ENCODE measurements at regions not wholly inside any gene's neighbourhood (a gene's known extent, or its start where the extent isn't known, plus 50 kb on each side); places are given as distances from the start of the nearest gene placed in this dataset.

- no peaks in the 10 kb centered on the region for H3K4me1 Mint-ChIP-seq
- no peak overlapping the region for H3K27ac Mint-ChIP-seq
- ATAC-seq (replicated peaks), result no peak
- no peaks in the 10 kb centered on the region for H3K9me3 Mint-ChIP-seq
- H3K27me3 Mint-ChIP-seq, result peaks cover 25% of the 10 kb centered on the region
- H3K4me3 Mint-ChIP-seq, result no peak overlapping the region
- no peaks in the 10 kb centered on the region for H3K36me3 Mint-ChIP-seq (ENCODE audit: low read depth)
Observed at GRCh38 chr12:65567820-65568219, 256.5 kb upstream of the HMGA2 start.

GRCh38 chr12:65568517-65568916, 255.8 kb upstream of the HMGA2 start:
- no peak overlapping the region for H3K4me3 Mint-ChIP-seq
- peaks cover 23% of the 10 kb centered on the region for H3K27me3 Mint-ChIP-seq
- peaks cover 3% of the 10 kb centered on the region for H3K9me3 Mint-ChIP-seq

GRCh38 chr12:65570451-65571130, 253.7 kb upstream of the HMGA2 start:
- Mint-ChIP-seq H3K27ac (no peak overlapping the region), H3K36me3 (ENCODE audit: low read depth) (no peaks in the 10 kb centered on the region), H3K4me3 (no peak overlapping the region), H3K27me3 (peaks cover 19% of the 10 kb centered on the region), H3K4me1 (no peaks in the 10 kb centered on the region), H3K9me3 (peaks cover 6% of the 10 kb centered on the region)
- no peak for ATAC-seq (replicated peaks)

More at GRCh38 chr12:65568517-65568916, 255.8 kb upstream of the HMGA2 start:
- Mint-ChIP-seq H3K4me1 (no peaks in the 10 kb centered on the region), H3K27ac (no peak overlapping the region), H3K36me3 (ENCODE audit: low read depth) (no peaks in the 10 kb centered on the region)
- no peak for ATAC-seq (replicated peaks)

GRCh38 chr12:65574867-65575266, 249.4 kb upstream of the HMGA2 start:
- Mint-ChIP-seq H3K27ac (no peak overlapping the region), H3K36me3 (ENCODE audit: low read depth) (no peaks in the 10 kb centered on the region), H3K4me3 (no peak overlapping the region), H3K27me3 (peaks cover 8% of the 10 kb centered on the region), H3K4me1 (no peaks in the 10 kb centered on the region), H3K9me3 (peaks cover 6% of the 10 kb centered on the region)
- no peak for ATAC-seq (replicated peaks)

GRCh38 chr12:65584016-65584415, 240.3 kb upstream of the HMGA2 start:
- Mint-ChIP-seq H3K27me3 (no peaks in the 10 kb centered on the region), H3K9me3 (no peaks in the 10 kb centered on the region)

GRCh38 chr12:65585648-65586602, 238.4 kb upstream of the HMGA2 start:
- H3K4me3 Mint-ChIP-seq, result no peak overlapping the region
- H3K36me3 Mint-ChIP-seq (ENCODE audit: low read depth), result no peaks in the 10 kb centered on the region
- H3K4me1 Mint-ChIP-seq, result no peaks in the 10 kb centered on the region
- H3K9me3 Mint-ChIP-seq, result no peaks in the 10 kb centered on the region
- no peak for ATAC-seq (replicated peaks)
- H3K27me3 Mint-ChIP-seq, result no peaks in the 10 kb centered on the region
- no peak overlapping the region for H3K27ac Mint-ChIP-seq

More at GRCh38 chr12:65584016-65584415, 240.3 kb upstream of the HMGA2 start:
- H3K27ac Mint-ChIP-seq, result no peak overlapping the region
- H3K4me1 Mint-ChIP-seq, result no peaks in the 10 kb centered on the region
- no peak overlapping the region for H3K4me3 Mint-ChIP-seq
- no peaks in the 10 kb centered on the region for H3K36me3 Mint-ChIP-seq (ENCODE audit: low read depth)
- no peak for ATAC-seq (replicated peaks)

GRCh38 chr12:65586796-65587195, 237.5 kb upstream of the HMGA2 start:
- H3K27ac Mint-ChIP-seq, result no peak overlapping the region
- H3K4me3 Mint-ChIP-seq, result no peak overlapping the region
- no peaks in the 10 kb centered on the region for H3K36me3 Mint-ChIP-seq (ENCODE audit: low read depth)
- H3K9me3 Mint-ChIP-seq, result no peaks in the 10 kb centered on the region
- no peaks in the 10 kb centered on the region for H3K27me3 Mint-ChIP-seq
- no peaks in the 10 kb centered on the region for H3K4me1 Mint-ChIP-seq
- no peak for ATAC-seq (replicated peaks)

- Mint-ChIP-seq H3K4me1 (no peaks in the 10 kb centered on the region), H3K9me3 (no peaks in the 10 kb centered on the region), H3K36me3 (ENCODE audit: low read depth) (no peaks in the 10 kb centered on the region), H3K4me3 (no peak overlapping the region), H3K27ac (no peak overlapping the region), H3K27me3 (peaks cover 8% of the 10 kb centered on the region)
- no peak for ATAC-seq (replicated peaks)
Observed at GRCh38 chr12:65590318-65590717, 234.0 kb upstream of the HMGA2 start.

- H3K4me3 Mint-ChIP-seq, result no peak overlapping the region
- H3K36me3 Mint-ChIP-seq (ENCODE audit: low read depth), result no peaks in the 10 kb centered on the region
- no peaks in the 10 kb centered on the region for H3K4me1 Mint-ChIP-seq
- no peaks in the 10 kb centered on the region for H3K9me3 Mint-ChIP-seq
- no peak overlapping the region for H3K27ac Mint-ChIP-seq
- no peak for ATAC-seq (replicated peaks)
- peaks cover 12% of the 10 kb centered on the region for H3K27me3 Mint-ChIP-seq
Observed at GRCh38 chr12:65592416-65592815, 231.9 kb upstream of the HMGA2 start.

- peaks cover 12% of the 10 kb centered on the region for H3K27me3 Mint-ChIP-seq
- H3K36me3 Mint-ChIP-seq (ENCODE audit: low read depth), result no peaks in the 10 kb centered on the region
- H3K4me3 Mint-ChIP-seq, result no peak overlapping the region
- no peak for ATAC-seq (replicated peaks)
- H3K27ac Mint-ChIP-seq, result no peak overlapping the region
- no peaks in the 10 kb centered on the region for H3K4me1 Mint-ChIP-seq
- H3K9me3 Mint-ChIP-seq, result no peaks in the 10 kb centered on the region
Observed at GRCh38 chr12:65593239-65593701, 231.0 kb upstream of the HMGA2 start.

GRCh38 chr12:65594409-65594808, 229.9 kb upstream of the HMGA2 start:
- H3K4me1 Mint-ChIP-seq, result no peaks in the 10 kb centered on the region
- no peaks in the 10 kb centered on the region for H3K36me3 Mint-ChIP-seq (ENCODE audit: low read depth)
- H3K27me3 Mint-ChIP-seq, result peaks cover 12% of the 10 kb centered on the region
- no peak overlapping the region for H3K27ac Mint-ChIP-seq
- H3K9me3 Mint-ChIP-seq, result no peaks in the 10 kb centered on the region
- no peak for ATAC-seq (replicated peaks)
- no peak overlapping the region for H3K4me3 Mint-ChIP-seq

GRCh38 chr12:65595016-65595560, 229.2 kb upstream of the HMGA2 start:
- Mint-ChIP-seq H3K36me3 (ENCODE audit: low read depth) (no peaks in the 10 kb centered on the region), H3K27ac (no peak overlapping the region), H3K4me1 (no peaks in the 10 kb centered on the region), H3K27me3 (peaks cover 12% of the 10 kb centered on the region), H3K9me3 (no peaks in the 10 kb centered on the region), H3K4me3 (no peak overlapping the region)
- ATAC-seq (replicated peaks), result no peak

GRCh38 chr12:65596514-65597091, 227.7 kb upstream of the HMGA2 start:
- ATAC-seq (replicated peaks), result no peak
- H3K9me3 Mint-ChIP-seq, result no peaks in the 10 kb centered on the region
- H3K36me3 Mint-ChIP-seq (ENCODE audit: low read depth), result no peaks in the 10 kb centered on the region
- H3K4me3 Mint-ChIP-seq, result no peak overlapping the region
- peaks cover 16% of the 10 kb centered on the region for H3K27me3 Mint-ChIP-seq
- H3K4me1 Mint-ChIP-seq, result no peaks in the 10 kb centered on the region
- H3K27ac Mint-ChIP-seq, result no peak overlapping the region

- no peak overlapping the region for H3K4me3 Mint-ChIP-seq
- H3K9me3 Mint-ChIP-seq, result no peaks in the 10 kb centered on the region
- H3K4me1 Mint-ChIP-seq, result no peaks in the 10 kb centered on the region
- no peak overlapping the region for H3K27ac Mint-ChIP-seq
- ATAC-seq (replicated peaks), result no peak
- peaks cover 20% of the 10 kb centered on the region for H3K27me3 Mint-ChIP-seq
- H3K36me3 Mint-ChIP-seq (ENCODE audit: low read depth), result no peaks in the 10 kb centered on the region
Observed at GRCh38 chr12:65597527-65597926, 226.8 kb upstream of the HMGA2 start.
